HEK293T (cell line): ENCODE measurements at regions not wholly inside any gene's neighbourhood (a gene's known extent, or its start where the extent isn't known, plus 50 kb on each side); places are given as distances from the start of the nearest gene placed in this dataset.

ENCODE experiments used
- CTCF ChIA-PET: fragments of 350-600 bp; formaldehyde crosslinking; extraction: SDS; loops from one replicate; lab custom pipeline; 2021; ENCODE audit warnings: antibody characterized with exemption, inconsistent platforms; lab: Yijun Ruan, JAX
- POLR2A ChIA-PET: fragments of 350-600 bp; formaldehyde crosslinking; extraction: SDS; loops from one replicate; lab custom pipeline; 2020; ENCODE audit warnings: antibody characterized with exemption, inconsistent platforms; lab: Yijun Ruan, JAX
- DNase-seq: peaks from one replicate; pipeline ENCODE4 v3.0.0; 2012; ENCODE audit warnings: mixed read lengths; ENCODE audit errors: extremely low spot score
- ARNT ChIP-seq: fragments of 450-650 bp; IDR thresholded peaks from 2 replicates; pipeline ENCODE4 v1.6.1; 2017; ENCODE audit warnings: mild to moderate bottlenecking
- BHLHE40 ChIP-seq: fragments of 450-650 bp; IDR thresholded peaks from 2 replicates; pipeline ENCODE4 v1.6.1; 2016; ENCODE audit warnings: mild to moderate bottlenecking, moderate library complexity, borderline replicate concordance
- CTBP1 ChIP-seq: fragments of 450-650 bp; IDR thresholded peaks from 2 replicates; pipeline ENCODE4 v1.6.1; 2016; ENCODE audit warnings: borderline replicate concordance
- ELF4 ChIP-seq: fragments of 450-650 bp; IDR thresholded peaks from 2 replicates; pipeline ENCODE4 v1.6.1; 2017; ENCODE audit warnings: antibody characterized with exemption
- FOXA1 ChIP-seq: fragments of 450-650 bp; IDR thresholded peaks from 2 replicates; pipeline ENCODE4 v1.6.1; 2016; ENCODE audit warnings: mild to moderate bottlenecking
- FOXK2 ChIP-seq: fragments of 450-650 bp; IDR thresholded peaks from 2 replicates; pipeline ENCODE4 v1.6.1; 2016; ENCODE audit warnings: mild to moderate bottlenecking
- FOXM1 ChIP-seq: fragments of 450-650 bp; IDR thresholded peaks from 2 replicates; pipeline ENCODE4 v1.6.1; 2017; ENCODE audit warnings: mild to moderate bottlenecking, borderline replicate concordance
- HDGF ChIP-seq: fragments of 450-650 bp; IDR thresholded peaks from 2 replicates; pipeline ENCODE4 v1.6.1; 2017; ENCODE audit warnings: antibody characterized with exemption, borderline replicate concordance
- L3MBTL2 ChIP-seq: fragments of 450-650 bp; conservative IDR thresholded peaks from 2 replicates; pipeline ENCODE4 v1.6.1; 2016; ENCODE audit warnings: mild to moderate bottlenecking
- LEF1 ChIP-seq: fragments of 450-650 bp; IDR thresholded peaks from 2 replicates; pipeline ENCODE4 v1.6.1; 2017; ENCODE audit warnings: mild to moderate bottlenecking, borderline replicate concordance
- NFRKB ChIP-seq: fragments of 450-650 bp; IDR thresholded peaks from 2 replicates; pipeline ENCODE4 v1.6.1; 2016; ENCODE audit warnings: mild to moderate bottlenecking, moderate library complexity
- SP1 ChIP-seq: fragments of 450-650 bp; IDR thresholded peaks from 2 replicates; pipeline ENCODE4 v1.6.1; 2017
- SUZ12 ChIP-seq: fragments of 450-650 bp; IDR thresholded peaks from 2 replicates; pipeline ENCODE4 v1.6.1; 2016; ENCODE audit warnings: mild to moderate bottlenecking
- TARDBP ChIP-seq: fragments of 450-650 bp; IDR thresholded peaks from 2 replicates; pipeline ENCODE4 v1.6.1; 2016
- ZNF384 ChIP-seq: fragments of 450-650 bp; IDR thresholded peaks from 2 replicates; pipeline ENCODE4 v1.6.1; 2016
- TF ChIP-seq, protein P1 (sequence below): fragments of 450-650 bp; IDR thresholded peaks from 2 replicates; pipeline ENCODE4 v1.6.1; 2016

DNA sequence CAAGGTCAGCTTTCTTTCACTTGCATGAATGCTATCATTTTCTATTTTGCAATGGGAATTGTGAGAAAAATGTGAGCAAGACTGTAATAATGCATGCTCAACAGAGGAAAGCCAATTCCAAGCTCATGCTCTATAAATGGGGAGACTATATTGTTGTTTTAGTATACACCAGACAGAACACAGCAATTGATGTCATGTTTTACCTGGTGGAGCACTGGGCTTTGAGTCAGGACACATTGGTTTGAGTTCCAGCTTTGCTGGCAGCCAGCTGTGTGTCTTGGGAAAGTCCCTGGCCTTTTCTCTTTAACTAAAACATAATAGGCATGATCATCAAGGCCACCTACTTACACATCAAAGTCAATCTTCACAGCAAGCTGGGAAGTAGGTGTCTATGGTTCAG, 83.3 kb downstream of the FOXA2 start:
- DNase-seq: no peak
- ChIA-PET CTCF (no interaction called here), POLR2A (interaction anchor here (0.7 kb wide), 1 partner anchor 11 kb away, joined by 3 read pairs; no protein-coding TSS in a partner anchor)
- TF ChIP-seq LEF1: no peak
- no peak for TF ChIP-seq ELF4
- TF ChIP-seq BHLHE40: no peak
- TF ChIP-seq ZNF384: no peak
- no peak for TF ChIP-seq NFRKB
- no peak for TF ChIP-seq FOXM1
- no peak for TF ChIP-seq CTBP1
- TF ChIP-seq, protein P1, sequence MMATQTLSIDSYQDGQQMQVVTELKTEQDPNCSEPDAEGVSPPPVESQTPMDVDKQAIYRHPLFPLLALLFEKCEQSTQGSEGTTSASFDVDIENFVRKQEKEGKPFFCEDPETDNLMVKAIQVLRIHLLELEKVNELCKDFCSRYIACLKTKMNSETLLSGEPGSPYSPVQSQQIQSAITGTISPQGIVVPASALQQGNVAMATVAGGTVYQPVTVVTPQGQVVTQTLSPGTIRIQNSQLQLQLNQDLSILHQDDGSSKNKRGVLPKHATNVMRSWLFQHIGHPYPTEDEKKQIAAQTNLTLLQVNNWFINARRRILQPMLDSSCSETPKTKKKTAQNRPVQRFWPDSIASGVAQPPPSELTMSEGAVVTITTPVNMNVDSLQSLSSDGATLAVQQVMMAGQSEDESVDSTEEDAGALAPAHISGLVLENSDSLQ: no peak

DNA sequence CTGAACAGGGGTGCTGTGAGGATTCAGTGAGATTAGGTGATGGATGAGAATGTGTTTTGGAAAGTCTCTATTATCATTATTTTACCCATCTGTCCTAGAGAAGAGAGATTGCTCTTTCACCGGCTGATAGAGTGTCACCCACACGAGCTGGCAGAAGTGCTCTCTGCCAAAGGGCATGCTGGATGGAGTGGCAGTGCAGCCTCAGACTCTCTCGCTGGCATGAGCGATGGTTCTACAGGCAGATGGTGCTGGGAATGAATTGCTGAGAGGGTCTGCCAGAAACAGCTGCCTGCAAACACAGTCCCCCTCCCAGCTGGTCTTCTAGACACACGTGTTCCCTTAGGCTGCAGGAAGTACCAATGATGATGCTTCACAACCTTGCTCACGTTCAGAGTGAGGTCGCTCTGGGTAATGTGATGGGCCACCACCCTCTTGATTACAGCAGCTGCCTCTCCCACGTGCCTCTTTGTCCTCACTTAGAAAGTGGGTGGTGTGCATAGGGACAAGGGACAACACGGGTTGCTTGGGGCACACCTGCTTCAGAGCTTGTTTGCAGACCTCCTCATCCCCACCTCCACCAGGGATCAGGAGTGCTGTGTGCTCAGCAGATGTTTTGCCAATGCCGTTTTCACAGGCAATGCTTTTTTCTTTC, 84.7 kb downstream of the FOXA2 start:
- CTCF ChIA-PET: no interaction called here
- POLR2A ChIA-PET: no interaction called here
- no peak for TF ChIP-seq ELF4
- TF ChIP-seq ZNF384: no peak
- TF ChIP-seq, protein P1: no peak
- TF ChIP-seq HDGF: no peak
- TF ChIP-seq FOXM1: no peak
- TF ChIP-seq NFRKB: no peak
- no peak for TF ChIP-seq FOXK2
- no peak for TF ChIP-seq L3MBTL2
- no peak for TF ChIP-seq BHLHE40
- no peak for TF ChIP-seq CTBP1
- no peak for TF ChIP-seq SUZ12
- TF ChIP-seq SP1: no peak
- TF ChIP-seq ARNT: no peak
- no peak for TF ChIP-seq FOXA1
- TF ChIP-seq LEF1: no peak
- no peak for TF ChIP-seq TARDBP
- DNase-seq: no peak

DNA sequence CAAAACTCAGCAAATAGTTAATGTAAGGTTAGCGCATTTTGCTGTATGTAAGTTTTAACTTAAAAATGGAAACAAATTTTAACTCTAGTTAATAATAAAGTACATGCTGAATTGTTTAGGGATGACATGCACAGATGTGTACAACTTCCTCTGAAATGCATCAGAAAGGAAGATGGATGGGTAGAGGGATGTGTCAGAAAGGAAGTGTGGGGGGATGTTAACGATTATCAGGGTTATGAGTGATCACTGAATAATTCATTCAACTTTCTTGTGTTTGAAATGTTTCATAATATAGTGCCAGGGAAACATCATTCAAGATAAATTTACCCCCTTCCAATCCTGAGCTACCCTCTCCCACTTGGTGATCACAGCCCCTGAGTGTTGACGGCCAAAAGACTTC, 87.6 kb downstream of the FOXA2 start:
- TF ChIP-seq BHLHE40 (no peak), CTBP1 (no peak), ZNF384 (no peak), FOXA1 (no peak), SUZ12 (no peak), ARNT (no peak), FOXK2 (no peak), ELF4 (no peak)
- TF ChIP-seq, protein P1: no peak
- POLR2A ChIA-PET: no interaction called here
- DNase-seq: no peak
- CTCF ChIA-PET: no interaction called here

DNA sequence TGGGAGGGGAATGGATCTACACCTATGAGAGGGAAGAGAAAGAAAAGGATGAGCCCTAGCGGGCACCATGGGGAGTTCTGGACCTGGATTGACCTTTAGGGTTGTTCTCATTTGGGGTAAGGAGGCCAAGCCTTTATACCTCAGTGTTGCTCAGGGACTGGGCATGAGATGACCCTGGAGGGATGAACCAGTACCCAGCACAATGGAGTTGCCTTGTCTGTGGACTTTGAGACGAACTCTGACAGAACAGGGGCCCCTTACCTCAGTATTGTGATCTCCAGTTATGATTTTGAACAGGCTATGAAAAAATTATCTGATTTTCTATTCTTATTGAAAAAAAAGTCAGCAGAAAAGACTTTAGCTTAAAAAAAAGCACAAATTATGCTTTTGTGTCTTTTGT, 88.6 kb downstream of the FOXA2 start:
- DNase-seq: no peak
- POLR2A ChIA-PET: no interaction called here
- CTCF ChIA-PET: no interaction called here
- TF ChIP-seq CTBP1 (no peak), SUZ12 (no peak), L3MBTL2 (no peak), NFRKB (no peak), TARDBP (no peak), ELF4 (no peak), SP1 (no peak), LEF1 (no peak)

DNA sequence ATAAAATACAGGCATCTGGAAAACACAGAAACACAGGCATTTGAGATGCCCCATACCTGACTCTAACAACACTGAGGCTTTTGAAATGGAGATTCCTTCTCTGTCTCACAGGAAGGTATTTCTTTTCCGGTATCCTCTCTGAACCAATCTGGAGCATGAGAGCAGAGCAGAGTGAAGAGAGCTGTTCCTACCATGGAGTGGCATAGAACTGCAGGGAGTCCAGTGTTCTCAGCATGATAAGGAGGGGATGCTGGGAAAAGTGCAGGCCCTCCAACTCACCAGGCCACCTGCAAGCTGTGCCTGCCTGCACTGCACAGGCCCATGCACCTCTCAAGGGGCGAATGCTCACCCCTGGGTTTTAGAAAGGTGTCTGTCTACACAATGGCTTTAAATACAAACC, 89.2 kb downstream of the FOXA2 start:
- TF ChIP-seq SP1 (no peak), NFRKB (no peak), FOXK2 (no peak), BHLHE40 (no peak), ELF4 (no peak), ZNF384 (no peak), LEF1 (no peak), SUZ12 (no peak), HDGF (no peak), FOXM1 (no peak), TARDBP (no peak), CTBP1 (no peak), L3MBTL2 (no peak), ARNT (no peak), FOXA1 (no peak)
- TF ChIP-seq, protein P1: no peak
- ChIA-PET POLR2A (no interaction called here), CTCF (no interaction called here)
- no peak for DNase-seq

DNA sequence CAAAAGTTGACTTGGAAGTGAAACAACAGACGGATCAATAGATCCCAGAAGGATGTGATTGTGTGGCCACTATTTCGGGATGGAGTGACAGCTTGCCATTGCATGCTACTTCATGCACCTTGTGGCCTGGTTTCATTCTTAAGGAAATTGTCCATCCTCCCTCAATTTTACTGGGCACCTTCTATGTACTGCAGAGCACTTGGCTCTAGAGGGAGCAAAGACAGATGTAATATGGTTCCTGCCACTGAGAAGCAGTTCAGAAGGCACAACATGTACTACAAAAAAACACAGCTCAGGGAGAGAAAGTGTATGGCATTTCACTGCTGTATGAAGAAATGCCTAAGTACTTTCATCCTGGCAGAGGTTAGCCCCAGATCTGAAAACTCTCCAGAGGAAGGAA, 91.9 kb downstream of the FOXA2 start:
- no peak for DNase-seq
- CTCF ChIA-PET: no interaction called here
- POLR2A ChIA-PET: no interaction called here
- TF ChIP-seq, protein P1: no peak
- no peak for TF ChIP-seq ZNF384
